ENCODE measurements at regions not wholly inside any gene's neighbourhood (a gene's known extent, or its start where the extent isn't known, plus 50 kb on each side); places are given as distances from the start of the nearest gene placed in this dataset.
"Not testable (repeated sequence)": the region's sequence is repeated elsewhere in the genome, so short reads cannot be mapped to it uniquely, and the experiment has no call there.

DNA sequence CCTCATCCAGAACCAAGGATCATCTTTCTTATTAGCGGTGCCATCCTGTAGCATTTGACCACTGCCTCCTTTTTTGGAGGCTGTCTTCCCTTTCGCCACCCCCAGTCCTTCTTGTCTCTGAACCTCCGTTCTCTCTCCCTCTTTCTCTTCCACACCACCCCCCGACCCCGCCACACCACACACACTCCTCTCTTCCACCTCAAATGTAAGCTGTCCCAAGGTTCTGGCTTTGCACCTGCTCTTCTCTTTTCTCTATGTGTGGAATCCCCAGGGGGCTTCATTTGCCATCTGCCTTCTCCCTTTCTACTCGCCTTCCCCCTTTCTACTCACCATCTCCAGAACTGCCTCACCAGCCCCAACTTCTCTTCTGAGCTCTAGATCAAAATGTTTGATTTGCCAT is 111.3 kb upstream of the CDYL start:
- in situ Hi-C loops (cut with MboI; ENCODE audit: low sequenced_read_pairs, unreplicated experiment): no loop called here
- DNase-seq (ENCODE audit: low spot score): no peak
- TF ChIP-seq, protein P1, sequence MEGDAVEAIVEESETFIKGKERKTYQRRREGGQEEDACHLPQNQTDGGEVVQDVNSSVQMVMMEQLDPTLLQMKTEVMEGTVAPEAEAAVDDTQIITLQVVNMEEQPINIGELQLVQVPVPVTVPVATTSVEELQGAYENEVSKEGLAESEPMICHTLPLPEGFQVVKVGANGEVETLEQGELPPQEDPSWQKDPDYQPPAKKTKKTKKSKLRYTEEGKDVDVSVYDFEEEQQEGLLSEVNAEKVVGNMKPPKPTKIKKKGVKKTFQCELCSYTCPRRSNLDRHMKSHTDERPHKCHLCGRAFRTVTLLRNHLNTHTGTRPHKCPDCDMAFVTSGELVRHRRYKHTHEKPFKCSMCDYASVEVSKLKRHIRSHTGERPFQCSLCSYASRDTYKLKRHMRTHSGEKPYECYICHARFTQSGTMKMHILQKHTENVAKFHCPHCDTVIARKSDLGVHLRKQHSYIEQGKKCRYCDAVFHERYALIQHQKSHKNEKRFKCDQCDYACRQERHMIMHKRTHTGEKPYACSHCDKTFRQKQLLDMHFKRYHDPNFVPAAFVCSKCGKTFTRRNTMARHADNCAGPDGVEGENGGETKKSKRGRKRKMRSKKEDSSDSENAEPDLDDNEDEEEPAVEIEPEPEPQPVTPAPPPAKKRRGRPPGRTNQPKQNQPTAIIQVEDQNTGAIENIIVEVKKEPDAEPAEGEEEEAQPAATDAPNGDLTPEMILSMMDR (IDR thresholded peaks at IDR 0.05; ENCODE audit: borderline replicate concordance, control extremely low read depth, extremely low read depth, insufficient read depth, missing control alignments): no peak

DNA sequence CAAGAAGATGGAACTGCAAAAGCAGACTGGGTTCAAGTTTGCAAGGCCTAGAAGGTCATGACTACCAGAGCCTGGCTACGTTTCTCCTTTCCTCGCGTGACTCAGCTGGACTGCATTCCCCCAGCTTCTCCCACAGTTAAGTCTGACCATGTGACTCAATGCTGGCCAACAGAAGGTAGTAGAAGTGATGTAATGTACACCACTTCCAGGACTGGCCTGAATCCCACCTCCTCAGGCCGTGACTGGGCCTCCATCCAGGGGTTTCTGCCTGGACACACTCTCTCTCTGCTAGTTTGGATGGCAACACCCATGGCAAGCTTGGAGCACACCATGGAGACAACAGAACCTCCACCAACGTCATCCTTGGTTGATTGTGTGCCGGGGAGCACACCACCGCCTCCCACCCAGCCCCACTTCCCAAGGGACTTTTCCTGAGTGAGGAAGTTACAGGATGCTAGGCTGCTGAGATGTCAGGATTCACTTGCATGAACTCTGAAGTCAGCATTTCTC is 112.0 kb upstream of the CDYL start:
- TF ChIP-seq, protein P1 (IDR thresholded peaks at IDR 0.05; ENCODE audit: borderline replicate concordance, control extremely low read depth, extremely low read depth, insufficient read depth, missing control alignments): no peak
- in situ Hi-C loops (cut with MboI; ENCODE audit: low sequenced_read_pairs, unreplicated experiment): no loop called here
- DNase-seq (ENCODE audit: low spot score): no peak

DNA sequence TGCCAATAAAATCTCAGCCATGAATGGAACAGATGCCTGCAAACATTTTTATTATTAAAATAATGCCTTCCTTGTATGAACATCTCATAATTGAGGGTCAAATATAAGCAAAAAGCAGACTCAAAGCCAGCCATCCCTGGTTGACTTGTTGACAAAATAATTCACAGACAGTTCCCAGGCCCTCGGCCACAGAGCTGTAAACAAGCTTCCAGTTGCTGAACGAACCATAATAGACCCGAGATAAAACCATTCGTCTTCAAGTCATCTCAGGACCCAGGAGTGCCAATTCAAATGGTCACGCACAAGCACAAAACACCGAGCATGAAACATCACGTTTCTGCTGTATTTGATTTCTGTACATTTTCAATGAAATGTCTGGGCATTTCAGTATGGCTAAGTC is 113.3 kb upstream of the CDYL start:
- in situ Hi-C loops (cut with MboI; ENCODE audit: low sequenced_read_pairs, unreplicated experiment): no loop called here
- no peak for DNase-seq (ENCODE audit: low spot score)

DNA sequence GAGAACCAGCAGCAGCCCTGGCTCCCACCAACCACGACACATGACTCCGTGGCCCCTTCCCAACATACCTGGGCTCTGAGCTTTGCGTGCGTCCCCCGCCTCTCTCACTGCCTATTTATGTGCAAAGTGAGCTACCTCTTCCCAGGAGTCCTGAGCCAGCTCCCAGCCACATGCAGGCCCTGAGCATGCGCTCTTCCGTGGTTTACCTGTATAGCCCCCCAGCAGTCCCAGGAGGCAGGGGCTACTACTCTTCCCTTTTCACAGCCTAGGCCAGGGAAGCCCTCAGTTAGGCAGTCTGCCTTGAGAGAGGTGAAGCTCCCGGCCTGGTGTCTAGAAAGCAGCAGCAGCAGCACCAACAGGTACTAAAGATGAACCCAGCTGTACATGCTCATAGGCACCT is 114.8 kb upstream of the CDYL start:
- no peak for DNase-seq (ENCODE audit: low spot score)
- TF ChIP-seq, protein P1 (IDR thresholded peaks at IDR 0.05; ENCODE audit: borderline replicate concordance, control extremely low read depth, extremely low read depth, insufficient read depth, missing control alignments): no peak
- in situ Hi-C loops (cut with MboI; ENCODE audit: low sequenced_read_pairs, unreplicated experiment): no loop called here

More for the DNA sequence above, 113.3 kb upstream of the CDYL start:
- TF ChIP-seq, protein P1 (IDR thresholded peaks at IDR 0.05; ENCODE audit: borderline replicate concordance, control extremely low read depth, extremely low read depth, insufficient read depth, missing control alignments): no peak

DNA sequence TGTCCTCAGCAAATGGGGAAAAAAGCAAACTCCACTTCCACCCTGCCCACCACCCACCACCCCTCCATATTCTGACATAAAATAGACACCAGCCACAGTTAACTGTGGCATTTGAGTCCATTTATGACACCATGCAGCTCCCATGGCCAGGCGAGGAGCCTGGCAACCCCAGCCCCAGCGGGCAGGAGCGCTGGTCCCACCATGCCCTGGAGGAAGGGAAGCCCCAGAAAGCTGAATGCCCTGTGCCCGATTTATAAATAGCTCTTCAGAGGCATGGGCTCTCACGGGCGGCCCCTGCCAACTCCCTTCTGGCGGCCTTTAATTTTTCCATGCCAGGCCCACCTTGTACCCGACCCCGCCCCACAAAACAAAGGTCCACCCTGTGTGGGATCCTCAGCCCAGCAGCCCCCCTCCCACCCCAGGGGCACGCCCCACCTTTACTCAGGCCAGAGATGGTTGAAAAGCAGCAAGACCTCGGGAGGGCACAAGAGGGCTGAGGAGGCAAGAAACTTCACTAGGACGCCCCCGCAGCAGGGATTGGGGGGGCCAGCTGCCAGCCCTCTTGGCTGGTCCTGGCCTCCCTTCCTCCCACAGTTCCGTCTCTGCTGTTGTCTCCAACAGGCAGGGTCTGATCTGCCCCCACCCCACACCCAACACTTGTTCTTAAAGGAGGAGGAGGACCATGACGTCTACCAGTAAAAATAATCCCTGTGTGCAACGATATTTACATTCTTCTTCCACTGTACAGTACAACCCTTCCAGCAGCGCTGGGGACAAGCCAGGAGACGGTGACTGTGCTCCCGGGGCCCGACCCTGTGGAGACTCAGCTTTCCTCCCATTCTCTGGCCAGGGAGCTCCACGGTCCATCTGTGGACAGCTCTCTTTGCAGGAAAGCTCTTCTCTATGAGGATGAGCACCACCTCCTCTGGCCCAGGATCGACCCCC is 115.6 kb upstream of the CDYL start:
- TF ChIP-seq, protein P1 (IDR thresholded peaks at IDR 0.05; ENCODE audit: borderline replicate concordance, control extremely low read depth, extremely low read depth, insufficient read depth, missing control alignments): no peak
- in situ Hi-C loops (cut with MboI; ENCODE audit: low sequenced_read_pairs, unreplicated experiment): no loop called here
- no peak for DNase-seq (ENCODE audit: low spot score)

DNA sequence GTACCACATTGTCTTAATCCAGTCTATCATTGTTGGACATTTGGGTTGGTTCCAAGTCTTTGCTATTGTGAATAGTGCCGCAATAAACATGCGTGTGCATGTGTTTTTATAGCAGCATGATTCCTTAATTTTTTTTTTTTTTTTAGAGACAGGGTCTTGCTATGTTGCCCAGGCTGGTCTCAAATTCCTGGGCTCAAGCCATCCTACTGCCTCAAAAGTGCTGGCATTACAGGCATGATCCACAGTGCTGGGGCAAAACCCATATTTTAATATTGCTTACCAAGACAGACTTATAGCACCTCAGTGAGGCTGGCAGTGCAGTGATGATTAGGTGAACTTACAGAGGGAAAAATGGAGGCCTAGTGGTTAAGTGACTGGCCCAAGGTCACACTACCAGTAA is 116.5 kb upstream of the CDYL start:
- in situ Hi-C loops (cut with MboI; ENCODE audit: low sequenced_read_pairs, unreplicated experiment); DNase-seq (ENCODE audit: low spot score): not testable (repeated sequence)

DNA sequence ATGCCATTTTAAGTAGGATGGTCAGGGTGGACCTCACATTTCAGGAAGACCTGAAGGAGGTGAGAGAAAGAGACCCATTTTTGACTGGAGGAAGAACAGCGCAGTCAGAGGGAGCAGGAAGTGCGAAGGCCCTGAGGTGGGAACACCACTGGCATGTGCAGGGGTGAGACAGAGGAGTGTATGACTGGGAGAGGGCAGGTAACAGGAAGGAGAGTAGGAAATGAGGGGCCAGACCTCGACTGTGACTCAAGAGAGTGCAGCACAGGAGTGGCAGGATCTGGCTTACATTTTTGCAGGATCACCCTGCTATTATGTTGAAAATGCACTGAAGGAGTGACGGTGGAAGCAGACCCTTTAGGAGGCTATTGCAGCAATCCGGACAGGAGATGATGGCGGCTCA is 117.7 kb upstream of the CDYL start:
- TF ChIP-seq, protein P1 (IDR thresholded peaks at IDR 0.05; ENCODE audit: borderline replicate concordance, control extremely low read depth, extremely low read depth, insufficient read depth, missing control alignments): no peak
- in situ Hi-C loops (cut with MboI; ENCODE audit: low sequenced_read_pairs, unreplicated experiment): no loop called here
- no peak for DNase-seq (ENCODE audit: low spot score)
